GM19239 (cell line): ENCODE measurements at regions not wholly inside any gene's neighbourhood (a gene's known extent, or its start where the extent isn't known, plus 50 kb on each side); places are given as distances from the start of the nearest gene placed in this dataset.

Experiments used
- DNase-seq: peaks from one replicate; pipeline ENCODE4 v3.0.0; 2011; ENCODE audit warnings: low spot score; ENCODE audit not compliant: insufficient read length
- FAIRE-seq: peaks from 2 replicates; lab custom pipeline; 2011; peaks lifted over from hg19 to GRCh38; lab: Jason Lieb, UNC

- no peak for FAIRE-seq
- DNase-seq, result no peak
Measured at GRCh38 chr7:20931739-20932138, 145.1 kb upstream of the SP8 start.

- DNase-seq (no peak), FAIRE-seq (no peak)
Measured at GRCh38 chr7:20932785-20933527, 146.3 kb upstream of the SP8 start.

DNA sequence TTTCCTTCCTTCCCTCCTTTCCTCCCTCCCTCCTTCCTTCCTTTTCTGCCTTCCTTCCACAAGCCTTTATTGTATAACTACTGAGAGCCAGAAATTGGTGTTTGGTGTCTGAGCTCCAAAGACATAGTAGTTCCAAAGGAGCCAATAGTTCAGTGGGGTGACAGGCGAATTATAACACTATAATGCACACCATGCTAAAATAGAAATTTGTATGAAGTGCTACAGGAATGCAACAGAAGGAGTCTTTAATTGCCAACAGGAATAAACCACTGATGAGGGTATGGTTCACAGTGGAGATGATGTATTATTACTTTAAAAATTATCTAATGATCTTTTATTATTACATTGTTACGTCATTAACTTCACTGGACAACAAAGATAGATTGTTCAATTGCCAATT is 158.8 kb upstream of the SP8 start:
- no peak for DNase-seq
- FAIRE-seq, result no peak

- no peak for FAIRE-seq
Measured at GRCh38 chr7:20952916-20953315, 166.2 kb upstream of the SP8 start.

DNA sequence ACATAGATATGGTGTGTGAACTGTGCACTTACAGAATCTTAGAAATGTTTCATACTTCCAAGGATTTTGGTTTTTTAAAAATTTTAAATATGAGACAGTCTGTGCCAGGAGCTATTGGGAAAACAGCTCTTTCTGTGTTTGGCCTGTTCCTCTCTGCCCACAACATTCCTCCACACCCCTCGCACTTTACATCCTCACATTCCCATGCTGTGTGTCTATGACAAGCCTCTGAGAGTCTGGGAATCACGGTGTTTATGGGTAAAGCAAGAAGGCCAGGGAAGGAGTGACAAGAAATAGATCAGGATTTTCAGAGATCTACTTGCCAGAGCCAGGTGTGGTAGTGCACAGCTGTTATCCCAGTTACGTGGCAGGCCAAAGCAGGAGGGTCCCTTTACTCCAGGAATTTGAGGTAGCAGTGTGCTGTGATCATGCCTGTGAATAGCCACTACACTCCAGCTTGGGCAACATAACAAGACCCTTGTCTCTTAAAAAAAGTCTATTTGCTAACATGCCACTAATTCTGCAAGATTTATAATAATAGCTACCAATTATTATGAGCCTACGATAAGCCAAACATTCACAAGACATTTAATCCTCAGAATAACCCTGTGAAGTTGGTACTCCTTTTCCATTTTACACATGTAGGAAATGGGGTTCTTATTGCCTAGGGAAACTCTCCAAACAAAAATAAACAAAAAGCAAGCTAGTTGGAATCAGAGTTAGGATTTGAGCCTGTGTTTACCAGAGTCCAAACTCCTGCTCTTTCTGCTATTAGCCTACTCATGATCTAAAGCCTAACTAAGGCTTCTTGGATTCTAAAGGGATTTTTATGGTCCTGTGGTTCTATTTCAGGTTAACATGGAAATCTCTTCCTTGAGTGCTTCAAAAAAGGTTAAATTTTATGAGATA is 168.3 kb upstream of the SP8 start:
- no peak for DNase-seq
- FAIRE-seq, result no peak

More at GRCh38 chr7:20952916-20953315, 166.2 kb upstream of the SP8 start:
- DNase-seq, result no peak

- FAIRE-seq (no peak), DNase-seq (no peak)
Measured at GRCh38 chr7:20958572-20958971, 171.9 kb upstream of the SP8 start.

DNA sequence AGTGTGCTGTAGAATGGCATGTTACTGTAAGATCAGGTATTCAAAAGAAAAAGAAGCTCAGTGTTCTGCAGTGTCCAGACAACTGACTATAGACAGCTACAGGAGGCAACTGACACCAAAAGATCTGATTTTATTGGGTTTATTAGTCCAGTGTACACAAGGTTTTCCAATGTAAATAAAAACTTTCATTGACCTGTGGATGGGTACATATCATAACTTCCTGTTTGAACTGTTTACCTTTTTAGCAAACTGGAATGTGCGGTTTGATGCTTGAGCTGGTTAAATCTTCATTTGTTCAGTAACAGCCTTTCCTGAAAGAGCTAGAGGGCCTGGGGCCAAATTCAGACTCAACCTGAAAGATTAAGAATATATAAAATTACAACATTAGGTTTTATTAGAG is 172.6 kb upstream of the SP8 start:
- DNase-seq (no peak), FAIRE-seq (no peak)

DNA sequence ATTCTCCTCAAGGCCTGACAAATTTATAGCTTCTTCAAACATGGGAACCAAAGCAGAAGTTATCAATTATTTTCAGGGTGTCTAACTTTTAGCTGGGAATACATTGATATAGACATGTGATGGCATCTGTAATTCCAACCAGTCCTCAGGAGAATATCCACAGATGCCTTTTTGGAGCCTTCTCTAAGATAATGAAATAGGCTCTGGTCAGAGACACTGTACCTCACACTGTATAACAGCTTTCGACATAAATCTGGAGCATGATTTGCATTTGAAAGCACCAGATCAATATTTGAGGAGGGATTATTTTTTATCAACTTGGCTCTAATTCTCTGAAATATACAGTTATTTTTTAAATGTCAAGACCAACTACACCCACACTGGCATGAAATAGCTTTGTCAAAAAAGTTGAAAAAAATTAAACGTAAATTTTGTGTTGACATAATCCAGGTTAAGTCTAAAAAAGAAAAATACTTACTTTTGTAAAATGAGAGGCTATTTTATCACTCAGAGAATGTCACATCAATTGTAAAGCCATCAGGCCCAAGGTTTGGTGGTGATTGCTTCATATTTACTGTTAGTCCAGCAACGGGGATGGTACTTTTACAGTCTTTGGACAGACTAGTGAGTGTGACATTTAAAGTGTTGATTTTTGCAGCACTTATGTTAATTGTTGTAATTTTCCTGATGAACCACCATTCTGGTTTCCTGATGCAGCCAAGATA is 177.0 kb upstream of the SP8 start:
- no peak for FAIRE-seq
- DNase-seq, result no peak

- DNase-seq, result no peak
- FAIRE-seq, result no peak
Measured at GRCh38 chr7:20964281-20964918, 177.7 kb upstream of the SP8 start.

DNA sequence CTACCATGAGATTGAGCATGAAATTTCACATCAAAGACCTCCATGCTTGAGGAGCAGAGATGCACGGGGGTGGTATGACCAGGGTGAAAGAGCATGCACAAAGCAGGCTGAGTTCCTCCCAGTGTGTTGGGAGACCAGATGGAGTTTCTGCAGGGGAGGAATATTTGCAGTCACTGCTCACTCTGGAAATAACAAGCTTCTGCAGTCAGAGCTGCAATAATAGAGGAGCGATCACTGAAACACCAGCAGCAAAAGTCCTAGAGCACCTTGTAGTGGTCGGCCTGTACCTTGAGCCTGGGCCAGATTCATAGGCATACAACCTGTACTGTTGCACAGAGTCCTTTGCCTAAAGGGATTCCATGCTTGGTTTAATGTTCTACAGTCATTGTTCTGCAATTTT is 184.5 kb upstream of the SP8 start:
- FAIRE-seq, result no peak
- DNase-seq, result no peak

GRCh38 chr7:20980232-20980631 is 193.5 kb upstream of the SP8 start:
- no peak for FAIRE-seq
- no peak for DNase-seq

GRCh38 chr7:20980668-20981264 is 194.1 kb upstream of the SP8 start:
- FAIRE-seq (no peak), DNase-seq (no peak)

- DNase-seq, result no peak
- FAIRE-seq, result no peak
Measured at GRCh38 chr7:20988340-20988739, 201.7 kb upstream of the SP8 start.

GRCh38 chr7:20991544-20991943 is 204.9 kb upstream of the SP8 start:
- DNase-seq (no peak), FAIRE-seq (no peak)

DNA sequence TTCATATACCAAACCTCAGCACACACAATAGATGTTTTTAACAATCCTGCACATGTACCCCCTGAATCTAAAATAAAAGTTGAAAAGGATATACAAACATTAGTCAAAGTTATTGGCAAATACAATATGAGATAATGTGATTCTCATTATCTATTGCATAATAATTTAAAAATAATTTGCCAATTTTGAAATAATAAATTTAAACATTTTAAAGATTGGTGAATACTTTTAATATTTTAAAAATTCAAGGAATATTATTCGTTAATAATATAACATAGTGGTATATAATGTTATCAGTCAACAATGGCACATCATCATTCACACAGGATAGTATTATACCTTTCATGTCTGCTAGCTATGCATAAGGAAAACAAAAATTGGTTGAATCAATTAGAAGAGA is 207.0 kb upstream of the SP8 start:
- no peak for DNase-seq
- no peak for FAIRE-seq

GRCh38 chr7:20998309-20998708 is 211.6 kb upstream of the SP8 start:
- FAIRE-seq, result no peak
- no peak for DNase-seq

- DNase-seq, result no peak
- no peak for FAIRE-seq
Measured at GRCh38 chr7:21011153-21011552, 224.5 kb upstream of the SP8 start.

DNA sequence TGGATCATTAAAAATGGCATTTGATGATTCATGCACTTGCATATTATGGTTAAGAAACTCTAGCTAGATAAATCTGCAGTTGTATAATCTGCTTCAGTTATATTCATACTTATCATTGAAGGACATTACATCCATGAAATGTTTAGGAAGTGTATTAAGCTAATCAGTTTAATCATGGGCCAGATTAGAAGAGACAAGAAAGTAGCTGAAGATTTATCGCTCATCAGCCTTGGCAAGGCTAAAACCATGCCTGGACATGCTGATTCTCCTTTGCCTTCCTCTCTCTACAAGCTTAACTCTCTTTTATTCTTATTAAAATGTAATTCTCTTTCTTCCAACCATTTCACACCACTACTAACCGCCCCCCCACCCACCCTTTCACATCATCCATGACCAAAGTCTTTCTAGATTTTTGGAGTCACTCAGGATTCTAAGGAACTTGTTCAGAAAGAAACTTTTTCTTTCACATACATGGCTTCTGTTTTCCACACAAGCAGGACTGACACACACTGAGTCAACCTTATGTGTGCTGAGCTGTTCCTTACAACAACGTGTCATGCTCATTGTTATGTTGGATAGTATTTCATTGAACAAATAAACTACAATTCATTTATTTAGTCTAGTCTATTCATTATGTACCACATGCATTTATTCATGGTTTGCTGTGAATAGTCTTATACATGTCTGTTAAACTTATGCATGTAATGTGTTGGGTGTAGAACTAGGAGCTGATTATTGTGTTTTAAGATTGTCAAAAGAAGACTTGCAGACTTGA is 227.3 kb upstream of the SP8 start:
- no peak for FAIRE-seq
- DNase-seq, result no peak

DNA sequence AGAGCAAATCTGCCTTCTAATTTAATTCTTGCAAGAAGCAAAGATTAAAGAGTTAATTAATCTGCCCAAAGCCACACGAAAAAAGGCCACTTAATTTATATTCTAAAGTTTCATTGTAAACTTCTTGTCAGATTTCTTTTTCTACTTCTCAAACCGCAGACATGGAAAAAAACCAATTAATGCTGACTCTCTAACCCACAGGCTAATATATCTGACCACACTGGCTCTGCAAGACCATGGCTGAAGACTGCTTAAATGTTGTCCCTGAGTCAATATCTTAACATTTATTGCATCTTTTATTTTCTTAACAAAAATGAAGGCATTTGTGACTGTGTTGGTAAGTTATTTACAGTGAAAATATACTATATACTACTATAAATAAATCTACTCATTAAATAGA is 234.0 kb upstream of the SP8 start:
- DNase-seq, result no peak
- no peak for FAIRE-seq
